Activated naive CD4-positive, alpha-beta T cell treated with anti-CD3 and anti-CD28 coated beads, Interleukin-2, amount 50 U/mL, for 24 hours (primary cell): ENCODE measurements at regions not wholly inside any gene's neighbourhood (a gene's known extent, or its start where the extent isn't known, plus 50 kb on each side); places are given as distances from the start of the nearest gene placed in this dataset.

ENCODE experiments used
- H3K27ac Mint-ChIP-seq: one replicate; pipeline ENCODE4 v1.8.0; 2021; ENCODE audit warnings: mild to moderate bottlenecking, mixed read lengths
- H3K27me3 Mint-ChIP-seq: one replicate; pipeline ENCODE4 v1.8.0; 2021; ENCODE audit warnings: mixed read lengths
- H3K36me3 Mint-ChIP-seq: one replicate; pipeline ENCODE4 v1.8.0; 2021; ENCODE audit warnings: mixed read lengths
- H3K4me1 Mint-ChIP-seq: one replicate; pipeline ENCODE4 v1.8.0; 2021; ENCODE audit warnings: mixed read lengths
- H3K4me3 Mint-ChIP-seq: one replicate; pipeline ENCODE4 v1.8.0; 2021; ENCODE audit warnings: mild to moderate bottlenecking, mixed read lengths
- H3K9me3 Mint-ChIP-seq: one replicate; pipeline ENCODE4 v1.8.0; 2021; ENCODE audit warnings: mixed read lengths

DNA sequence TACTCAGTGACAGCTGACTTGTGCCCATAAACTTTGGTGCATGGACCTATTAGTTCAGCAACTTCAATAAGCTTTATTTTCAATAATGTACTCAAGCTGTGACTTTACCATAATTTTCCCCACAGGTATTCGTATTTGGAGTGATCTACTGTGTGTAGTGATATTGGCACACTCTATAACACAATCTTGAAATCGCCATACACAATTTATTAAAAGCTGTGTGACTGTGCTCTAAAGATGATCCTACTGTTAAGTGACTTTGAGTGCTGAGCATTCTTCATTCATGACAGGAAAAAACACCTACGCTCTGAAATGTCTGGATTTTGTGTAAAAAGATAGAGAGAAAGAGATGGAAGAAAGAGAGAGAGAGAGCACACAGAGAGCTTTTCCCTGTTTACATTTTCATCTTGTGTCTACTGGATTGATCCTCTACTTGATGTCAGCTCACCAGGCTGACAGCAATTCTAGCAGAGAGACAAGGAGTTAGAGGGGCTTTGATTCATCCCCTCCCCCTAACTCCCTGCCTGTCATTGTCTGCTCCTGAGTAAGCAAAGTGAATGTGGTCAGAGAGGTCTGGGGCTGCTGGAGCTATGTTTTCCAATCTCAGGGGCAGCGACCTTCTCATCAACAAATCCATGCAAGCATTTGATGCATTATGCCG lies 538.7 kb upstream of the POU3F2 start:
- no peak overlapping the region for H3K27ac Mint-ChIP-seq
- no peak overlapping the region for H3K4me3 Mint-ChIP-seq
- H3K36me3 Mint-ChIP-seq, result no peaks in the 10 kb centered on the region
- H3K4me1 Mint-ChIP-seq, result no peaks in the 10 kb centered on the region
- peaks cover 1% of the 10 kb centered on the region for H3K27me3 Mint-ChIP-seq
- peaks cover 4% of the 10 kb centered on the region for H3K9me3 Mint-ChIP-seq

DNA sequence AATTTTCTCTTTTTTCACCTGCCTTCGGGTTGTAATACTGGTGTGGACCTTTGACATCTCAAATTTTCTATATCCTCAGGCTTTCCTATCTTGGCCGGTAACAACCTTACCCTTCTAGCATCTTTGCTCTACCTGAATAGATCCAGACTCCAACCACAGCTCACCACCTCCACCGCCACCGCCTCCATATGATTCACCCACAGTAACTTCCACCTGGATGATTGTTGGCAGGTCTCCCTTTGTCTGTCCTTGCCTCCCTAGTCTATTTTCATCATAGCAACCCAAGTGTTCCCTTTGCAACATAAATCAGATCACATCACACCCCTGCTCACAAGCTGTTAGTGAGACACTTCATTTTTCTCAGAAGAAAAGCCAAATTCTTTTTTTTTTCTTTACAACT lies 525.8 kb upstream of the POU3F2 start:
- Mint-ChIP-seq H3K4me1 (no peaks in the 10 kb centered on the region), H3K27ac (no peak overlapping the region), H3K27me3 (no peaks in the 10 kb centered on the region), H3K9me3 (peaks cover 9% of the 10 kb centered on the region), H3K4me3 (no peak overlapping the region), H3K36me3 (no peaks in the 10 kb centered on the region)

DNA sequence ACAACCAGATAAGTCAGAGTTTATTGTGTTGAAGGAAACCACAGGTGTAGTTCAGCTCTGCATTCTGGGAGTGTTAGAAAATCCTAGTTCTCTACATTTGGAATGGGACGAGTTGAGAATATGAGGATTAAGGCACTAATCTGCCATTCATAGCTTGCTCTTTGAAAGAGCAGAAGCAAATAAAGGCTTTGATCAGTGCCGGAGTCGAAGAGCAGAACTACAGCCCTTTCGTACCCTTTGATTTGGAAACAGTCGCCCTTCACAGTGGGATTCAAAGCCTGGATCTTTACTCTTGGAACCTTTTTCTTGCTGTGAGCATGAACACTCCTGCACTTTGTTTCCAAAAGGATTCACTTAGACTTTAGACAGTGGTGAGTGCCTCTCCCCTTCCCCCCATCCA lies 523.9 kb upstream of the POU3F2 start:
- no peaks in the 10 kb centered on the region for H3K36me3 Mint-ChIP-seq
- H3K4me1 Mint-ChIP-seq, result no peaks in the 10 kb centered on the region
- no peak overlapping the region for H3K27ac Mint-ChIP-seq
- H3K27me3 Mint-ChIP-seq, result no peaks in the 10 kb centered on the region
- no peak overlapping the region for H3K4me3 Mint-ChIP-seq
- H3K9me3 Mint-ChIP-seq, result no peaks in the 10 kb centered on the region

DNA sequence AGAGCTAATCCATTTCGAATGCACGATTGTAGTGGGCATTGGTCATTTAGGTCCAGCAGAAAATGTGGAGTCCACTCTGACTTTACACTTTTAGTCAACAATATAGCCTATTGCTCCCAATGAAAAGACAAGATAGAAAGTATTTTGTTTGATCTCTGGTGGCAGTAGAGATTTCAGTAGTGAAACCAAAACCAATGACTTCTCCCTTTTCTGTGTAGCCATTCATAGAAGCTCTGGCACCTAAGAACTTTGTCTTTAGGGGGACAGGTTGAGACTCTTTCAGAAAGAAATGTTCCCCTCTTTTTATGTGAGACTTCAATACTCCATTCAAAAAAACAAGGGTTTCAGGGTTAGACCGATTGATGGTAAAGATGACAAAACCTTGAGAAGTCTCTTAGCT lies 510.8 kb upstream of the POU3F2 start:
- H3K4me3 Mint-ChIP-seq, result no peak overlapping the region
- no peak overlapping the region for H3K27ac Mint-ChIP-seq
- H3K27me3 Mint-ChIP-seq, result no peaks in the 10 kb centered on the region
- H3K36me3 Mint-ChIP-seq, result no peaks in the 10 kb centered on the region
- H3K4me1 Mint-ChIP-seq, result no peaks in the 10 kb centered on the region
- no peaks in the 10 kb centered on the region for H3K9me3 Mint-ChIP-seq

DNA sequence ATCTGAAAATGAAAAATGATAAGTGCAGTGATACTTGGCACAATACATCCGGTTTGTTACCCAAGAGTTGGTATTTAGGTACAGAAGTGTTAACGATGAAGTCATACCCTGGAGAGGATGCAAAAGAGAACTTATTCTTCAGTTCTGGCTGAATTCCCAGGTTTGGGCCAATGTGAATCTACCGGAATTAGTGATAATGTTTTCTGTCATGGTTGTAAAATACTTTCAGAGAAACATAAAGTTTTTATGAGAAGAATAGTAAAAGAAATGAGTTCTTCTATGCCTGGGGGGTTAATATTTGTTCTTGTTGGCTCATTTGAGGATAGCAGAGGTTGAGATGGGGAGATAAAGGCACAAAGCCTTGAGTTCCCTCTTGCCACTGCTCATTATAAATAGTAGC lies 509.9 kb upstream of the POU3F2 start:
- no peak overlapping the region for H3K4me3 Mint-ChIP-seq
- H3K27ac Mint-ChIP-seq, result no peak overlapping the region
- no peaks in the 10 kb centered on the region for H3K27me3 Mint-ChIP-seq
- H3K4me1 Mint-ChIP-seq, result no peaks in the 10 kb centered on the region
- H3K9me3 Mint-ChIP-seq, result no peaks in the 10 kb centered on the region
- no peaks in the 10 kb centered on the region for H3K36me3 Mint-ChIP-seq

DNA sequence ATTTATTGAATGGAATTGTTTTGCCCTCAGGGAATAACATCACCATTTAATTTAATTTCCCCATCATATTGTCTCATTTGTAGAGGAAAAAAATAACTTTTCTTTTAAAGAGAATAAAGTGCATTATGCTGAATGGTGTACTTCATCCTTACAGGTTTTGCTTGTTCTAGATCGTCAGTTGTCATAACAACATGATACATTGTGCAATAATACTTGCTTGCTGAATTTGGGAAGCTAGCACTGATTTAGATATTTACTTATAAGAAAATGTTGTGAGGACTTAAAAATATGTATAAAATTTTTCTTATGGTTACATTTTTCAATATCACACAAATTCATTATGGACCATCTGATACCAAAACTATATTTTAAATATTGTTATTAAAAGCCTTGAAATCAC lies 509.0 kb upstream of the POU3F2 start:
- no peak overlapping the region for H3K4me3 Mint-ChIP-seq
- H3K36me3 Mint-ChIP-seq, result no peaks in the 10 kb centered on the region
- no peaks in the 10 kb centered on the region for H3K4me1 Mint-ChIP-seq
- H3K27ac Mint-ChIP-seq, result no peak overlapping the region
- H3K27me3 Mint-ChIP-seq, result no peaks in the 10 kb centered on the region
- no peaks in the 10 kb centered on the region for H3K9me3 Mint-ChIP-seq

DNA sequence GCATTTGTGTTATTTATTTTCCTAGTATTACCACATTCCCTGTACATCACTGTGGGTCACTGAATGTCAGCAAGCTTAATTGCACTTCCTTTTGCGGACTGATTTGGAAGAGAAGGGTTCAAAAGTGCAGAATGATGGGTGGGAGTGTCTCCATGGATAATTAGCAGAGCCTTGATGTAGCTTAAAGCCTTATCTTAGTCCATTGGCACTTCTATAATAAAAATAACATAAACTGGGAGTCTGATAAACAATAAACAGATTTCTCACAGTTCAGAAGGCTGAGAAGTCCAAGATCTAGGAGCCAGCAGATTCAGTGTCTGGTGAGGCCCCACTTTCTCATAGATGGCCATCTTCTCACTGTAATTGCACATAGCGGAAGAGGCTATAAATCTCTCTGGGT lies 501.1 kb upstream of the POU3F2 start:
- H3K27me3 Mint-ChIP-seq, result no peaks in the 10 kb centered on the region
- H3K4me1 Mint-ChIP-seq, result no peaks in the 10 kb centered on the region
- no peaks in the 10 kb centered on the region for H3K9me3 Mint-ChIP-seq
- H3K27ac Mint-ChIP-seq, result no peak overlapping the region
- H3K36me3 Mint-ChIP-seq, result no peaks in the 10 kb centered on the region
- no peak overlapping the region for H3K4me3 Mint-ChIP-seq

DNA sequence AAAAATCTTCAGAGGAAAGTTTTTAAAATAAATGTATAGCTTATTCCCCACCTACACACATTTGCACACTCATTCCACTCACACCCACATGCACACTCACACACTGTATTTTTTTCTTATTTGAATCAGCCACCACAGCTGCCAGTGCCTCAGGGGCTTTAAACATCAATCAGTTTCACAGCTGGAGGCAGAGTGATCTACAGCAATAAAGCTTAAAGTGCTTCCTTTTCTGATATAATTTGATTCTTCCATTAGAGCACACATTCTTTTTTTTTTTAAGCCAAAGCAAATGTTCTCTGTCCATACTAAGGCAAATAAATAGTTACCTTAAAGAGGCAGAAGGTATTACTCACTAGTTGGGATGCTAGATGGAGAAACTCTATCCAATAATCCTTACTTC lies 498.8 kb upstream of the POU3F2 start:
- no peak overlapping the region for H3K27ac Mint-ChIP-seq
- no peaks in the 10 kb centered on the region for H3K4me1 Mint-ChIP-seq
- no peak overlapping the region for H3K4me3 Mint-ChIP-seq
- no peaks in the 10 kb centered on the region for H3K9me3 Mint-ChIP-seq
- no peaks in the 10 kb centered on the region for H3K36me3 Mint-ChIP-seq
- H3K27me3 Mint-ChIP-seq, result no peaks in the 10 kb centered on the region

DNA sequence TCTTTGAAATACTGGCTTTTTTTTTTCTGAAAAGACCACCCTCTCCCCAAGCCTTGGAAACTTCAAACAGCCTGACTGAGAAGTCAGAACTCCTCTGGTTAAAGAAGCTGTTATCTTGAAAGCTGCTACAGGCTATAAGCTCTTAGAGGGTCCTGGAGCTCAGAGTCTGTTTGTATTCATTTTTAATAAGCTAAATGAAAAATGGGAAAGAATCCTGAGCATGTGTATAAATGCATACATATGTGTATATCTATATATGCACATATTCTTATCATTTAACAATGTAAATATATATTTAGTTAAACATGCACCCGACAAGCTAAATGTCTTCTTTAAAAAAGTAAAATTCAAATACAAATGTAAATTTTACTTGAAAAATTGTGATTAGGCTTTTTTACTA lies 494.9 kb upstream of the POU3F2 start:
- Mint-ChIP-seq H3K4me3 (no peak overlapping the region), H3K27me3 (no peaks in the 10 kb centered on the region), H3K27ac (no peak overlapping the region), H3K9me3 (no peaks in the 10 kb centered on the region), H3K4me1 (no peaks in the 10 kb centered on the region), H3K36me3 (no peaks in the 10 kb centered on the region)

DNA sequence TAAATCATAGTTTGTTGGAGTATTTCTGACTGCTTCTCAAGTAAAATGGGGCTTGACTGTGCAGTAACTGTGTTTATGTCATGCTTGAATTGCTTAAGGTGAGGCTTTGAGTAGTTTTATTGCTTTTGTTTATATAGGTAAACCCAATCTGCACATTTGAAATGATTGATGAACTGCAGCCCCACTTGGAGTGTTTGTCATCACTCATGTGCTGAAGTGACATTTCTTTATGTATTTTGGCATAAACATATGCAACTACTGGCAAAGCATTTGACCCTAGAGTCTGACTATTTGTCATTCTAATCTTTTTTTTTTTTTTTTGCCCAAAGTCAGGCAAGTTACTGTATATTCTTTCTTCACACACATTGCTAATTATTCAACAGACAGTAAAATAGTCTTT lies 491.4 kb upstream of the POU3F2 start:
- Mint-ChIP-seq H3K9me3 (no peaks in the 10 kb centered on the region), H3K27me3 (no peaks in the 10 kb centered on the region), H3K4me3 (no peak overlapping the region), H3K27ac (no peak overlapping the region), H3K4me1 (no peaks in the 10 kb centered on the region), H3K36me3 (no peaks in the 10 kb centered on the region)

DNA sequence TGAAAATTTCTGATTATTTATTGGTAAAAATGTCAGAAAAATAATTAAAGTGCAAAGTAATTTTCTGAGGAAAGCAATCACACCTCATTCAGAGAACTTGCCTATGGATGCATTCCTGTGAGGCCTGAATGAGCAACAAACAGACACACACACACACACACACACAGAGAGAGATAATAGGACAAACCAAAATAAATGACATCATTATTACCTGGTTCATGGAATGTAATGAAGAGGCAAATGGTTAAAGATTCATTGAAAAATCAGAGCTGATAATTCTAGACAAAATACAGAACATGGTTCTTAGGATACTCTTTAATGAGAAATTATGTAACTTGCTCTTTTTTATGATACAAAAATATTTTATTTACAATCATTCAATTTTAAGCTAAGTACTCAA lies 490.6 kb upstream of the POU3F2 start:
- H3K27ac Mint-ChIP-seq, result no peak overlapping the region
- no peak overlapping the region for H3K4me3 Mint-ChIP-seq
- no peaks in the 10 kb centered on the region for H3K27me3 Mint-ChIP-seq
- H3K9me3 Mint-ChIP-seq, result no peaks in the 10 kb centered on the region
- no peaks in the 10 kb centered on the region for H3K4me1 Mint-ChIP-seq
- no peaks in the 10 kb centered on the region for H3K36me3 Mint-ChIP-seq

DNA sequence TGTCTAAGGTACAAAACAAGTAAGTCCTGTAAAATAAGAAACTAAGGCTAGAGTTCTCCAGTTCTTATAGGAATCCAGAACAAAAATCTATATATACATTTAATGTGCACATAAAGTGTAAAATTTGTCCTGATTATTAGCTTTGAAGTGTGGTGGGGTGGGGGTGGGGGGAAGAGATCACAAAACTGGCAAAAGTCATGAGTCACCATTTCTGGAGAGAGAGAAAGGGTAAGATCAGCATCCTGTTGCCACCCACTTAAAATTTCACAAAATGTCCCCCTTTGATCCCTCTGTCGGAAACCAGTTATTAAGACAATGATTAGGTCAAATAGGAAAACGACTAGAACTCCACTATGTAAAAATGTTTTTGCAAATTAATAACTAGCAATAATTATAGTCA lies 482.0 kb upstream of the POU3F2 start:
- no peak overlapping the region for H3K27ac Mint-ChIP-seq
- no peaks in the 10 kb centered on the region for H3K4me1 Mint-ChIP-seq
- H3K4me3 Mint-ChIP-seq, result no peak overlapping the region
- no peaks in the 10 kb centered on the region for H3K9me3 Mint-ChIP-seq
- no peaks in the 10 kb centered on the region for H3K27me3 Mint-ChIP-seq
- H3K36me3 Mint-ChIP-seq, result no peaks in the 10 kb centered on the region

DNA sequence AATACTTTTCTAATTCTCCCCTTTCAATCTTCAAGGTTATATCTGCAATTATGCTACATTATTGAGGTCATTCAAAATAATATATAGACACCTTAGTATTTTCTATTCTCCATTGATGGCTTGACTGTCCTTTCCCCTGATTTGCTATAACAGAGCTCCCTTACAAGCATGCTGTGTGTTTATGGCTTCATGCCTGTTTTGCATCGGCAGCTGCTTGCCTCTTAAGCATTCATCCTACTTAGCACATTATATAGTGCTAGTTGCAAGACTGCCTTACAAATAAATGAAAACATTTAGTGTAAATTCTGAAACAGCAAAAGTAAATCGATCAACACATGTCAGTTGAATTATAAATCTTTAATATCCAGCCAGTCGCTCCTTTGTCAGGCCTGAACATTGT lies 476.2 kb upstream of the POU3F2 start:
- Mint-ChIP-seq H3K4me3 (no peak overlapping the region), H3K4me1 (no peaks in the 10 kb centered on the region), H3K27me3 (no peaks in the 10 kb centered on the region), H3K9me3 (no peaks in the 10 kb centered on the region), H3K27ac (no peak overlapping the region), H3K36me3 (no peaks in the 10 kb centered on the region)

DNA sequence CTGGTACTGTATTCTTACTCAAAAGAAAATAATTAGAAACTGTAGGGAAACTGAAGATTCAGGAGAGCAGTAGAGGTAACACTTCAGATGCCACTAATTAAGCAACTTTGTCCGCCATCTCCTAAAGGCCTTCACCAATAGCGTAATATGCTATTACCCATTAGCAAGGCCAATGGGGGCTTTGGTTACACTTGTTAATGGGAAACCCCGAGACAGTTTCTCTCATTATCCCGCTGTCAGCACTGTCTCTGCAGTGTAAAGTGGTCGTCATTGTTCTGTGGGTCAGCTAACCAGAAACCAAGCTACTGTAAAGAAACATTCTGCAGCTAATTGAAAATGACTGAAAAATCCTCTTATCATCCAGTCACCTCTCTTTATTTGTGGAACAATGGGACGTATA lies 468.0 kb upstream of the POU3F2 start:
- Mint-ChIP-seq H3K9me3 (peaks cover 7% of the 10 kb centered on the region), H3K36me3 (no peaks in the 10 kb centered on the region), H3K27me3 (no peaks in the 10 kb centered on the region), H3K4me3 (no peak overlapping the region), H3K27ac (no peak overlapping the region), H3K4me1 (no peaks in the 10 kb centered on the region)

DNA sequence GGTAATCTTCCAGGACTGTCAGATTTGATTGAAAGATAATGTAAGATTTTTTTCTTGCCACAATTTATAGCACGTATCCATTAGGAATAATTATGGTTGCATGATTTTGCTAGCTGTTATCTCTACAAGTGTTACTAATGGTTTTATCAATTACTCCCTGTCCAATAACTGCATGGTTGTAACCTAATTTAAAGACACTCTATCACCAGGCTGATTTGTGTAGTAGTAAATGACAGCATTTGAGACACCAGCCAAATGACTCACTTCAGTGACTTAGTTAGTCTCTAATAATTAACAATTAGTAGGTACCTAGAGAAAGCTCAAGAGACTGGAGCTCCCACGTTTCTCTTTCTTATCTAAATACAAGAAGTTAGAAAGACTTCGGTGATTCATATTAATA lies 453.8 kb upstream of the POU3F2 start:
- Mint-ChIP-seq H3K9me3 (peaks cover 10% of the 10 kb centered on the region), H3K4me3 (no peak overlapping the region), H3K27me3 (no peaks in the 10 kb centered on the region), H3K36me3 (no peaks in the 10 kb centered on the region), H3K4me1 (no peaks in the 10 kb centered on the region), H3K27ac (no peak overlapping the region)

DNA sequence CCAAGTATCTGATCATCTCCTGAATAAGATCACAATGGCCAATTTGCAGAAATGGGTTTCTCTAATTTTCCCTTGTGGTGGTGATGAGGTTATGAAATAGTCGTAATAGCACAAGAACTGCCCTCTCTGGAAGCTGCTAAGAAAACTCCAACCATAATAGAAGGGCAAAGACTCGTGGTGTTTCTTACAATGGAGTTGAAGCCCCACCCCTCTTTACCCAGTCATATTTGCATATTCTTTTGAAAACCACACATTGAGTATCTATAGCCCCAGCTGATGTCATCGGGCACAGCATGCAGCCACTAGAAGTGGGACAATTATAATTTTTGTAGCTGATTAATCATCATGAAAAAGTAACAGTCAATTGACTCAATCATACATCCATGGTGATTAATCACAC lies 452.1 kb upstream of the POU3F2 start:
- Mint-ChIP-seq H3K36me3 (no peaks in the 10 kb centered on the region), H3K9me3 (peaks cover 12% of the 10 kb centered on the region), H3K4me3 (no peak overlapping the region), H3K4me1 (no peaks in the 10 kb centered on the region), H3K27me3 (no peaks in the 10 kb centered on the region), H3K27ac (no peak overlapping the region)

DNA sequence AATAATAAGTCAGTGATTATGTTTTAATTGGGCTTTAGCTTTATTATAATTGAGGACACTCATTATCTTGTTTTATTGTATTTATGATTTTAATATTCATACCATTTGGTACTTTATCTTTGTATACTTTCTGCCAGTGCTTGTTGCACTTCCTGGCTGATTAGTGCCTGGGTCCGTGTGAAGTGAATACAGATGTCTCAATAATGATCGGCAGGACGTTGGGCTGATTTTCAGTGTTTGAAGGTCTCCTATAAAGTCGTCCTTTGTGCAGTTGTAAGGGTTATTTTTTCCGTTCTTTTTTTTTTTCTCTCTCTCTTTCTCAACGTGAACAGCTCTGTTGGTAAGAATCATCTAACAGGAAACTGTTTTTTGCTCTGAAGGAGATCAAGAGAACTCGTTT lies 450.0 kb upstream of the POU3F2 start:
- Mint-ChIP-seq H3K4me3 (no peak overlapping the region), H3K4me1 (no peaks in the 10 kb centered on the region), H3K36me3 (no peaks in the 10 kb centered on the region), H3K27me3 (no peaks in the 10 kb centered on the region), H3K9me3 (peaks cover 4% of the 10 kb centered on the region), H3K27ac (no peak overlapping the region)
